H9 (cell line): ENCODE measurements at regions not wholly inside any gene's neighbourhood (a gene's known extent, or its start where the extent isn't known, plus 50 kb on each side); places are given as distances from the start of the nearest gene placed in this dataset.

ENCODE experiments used
- DNase-seq: peaks from one replicate; pipeline ENCODE4 v3.0.0-alpha.2; 2017
- H2AFZ ChIP-seq: one replicate; pipeline ENCODE4 v1.6.1; 2013; ENCODE audit warnings: mild to moderate bottlenecking, low read length, control low read depth, moderate library complexity
- H2AK5ac ChIP-seq: 2 replicates; pipeline ENCODE4 v1.6.1; 2013; ENCODE audit warnings: low read length, control low read depth, mixed read lengths; ENCODE audit not compliant: insufficient read length
- H2BK120ac ChIP-seq: one replicate; pipeline ENCODE4 v1.6.1; 2013; ENCODE audit warnings: low read depth, mild to moderate bottlenecking, low read length, control low read depth, inconsistent platforms; ENCODE audit not compliant: poor library complexity, severe bottlenecking
- H2BK12ac ChIP-seq: 2 replicates; pipeline ENCODE4 v1.6.1; 2013; ENCODE audit warnings: low read length, control low read depth, mixed read lengths, low read depth; ENCODE audit not compliant: insufficient read length
- H2BK15ac ChIP-seq: 2 replicates; pipeline ENCODE4 v1.6.1; 2013; ENCODE audit warnings: low read depth, low read length, control low read depth
- H2BK20ac ChIP-seq: one replicate; pipeline ENCODE4 v1.6.1; 2013; ENCODE audit warnings: low read depth, mild to moderate bottlenecking, low read length, control low read depth, inconsistent platforms; ENCODE audit not compliant: poor library complexity, severe bottlenecking
- H2BK5ac ChIP-seq: 2 replicates; pipeline ENCODE4 v1.6.1; 2013; ENCODE audit warnings: low read length, control low read depth, mixed read lengths; ENCODE audit not compliant: insufficient read length
- H3K14ac ChIP-seq: 2 replicates; pipeline ENCODE4 v1.6.1; 2013; ENCODE audit warnings: low read length, control low read depth; ENCODE audit not compliant: insufficient read depth
- H3K18ac ChIP-seq: 2 replicates; pipeline ENCODE4 v1.6.1; 2013; ENCODE audit warnings: low read depth, mild to moderate bottlenecking, mixed read lengths, low read length, control low read depth; ENCODE audit not compliant: insufficient read length
- H3K23ac ChIP-seq: 2 replicates; pipeline ENCODE4 v1.6.1; 2013; ENCODE audit warnings: low read length, control low read depth, mixed read lengths, low read depth; ENCODE audit not compliant: insufficient read length
- H3K23me2 ChIP-seq: 2 replicates; pipeline ENCODE4 v1.6.1; 2013; ENCODE audit warnings: low read depth, mild to moderate bottlenecking, mixed read lengths, low read length, control low read depth; ENCODE audit not compliant: insufficient read length, poor library complexity, severe bottlenecking
- H3K27ac ChIP-seq: 2 replicates; pipeline ENCODE4 v1.5.1; 2013; ENCODE audit warnings: low read length, control low read depth, mixed read lengths, low read depth; ENCODE audit not compliant: insufficient read length
- H3K27me3 ChIP-seq: 2 replicates; pipeline ENCODE4 v1.6.1; 2013; ENCODE audit warnings: low read length, control low read depth, inconsistent platforms; ENCODE audit not compliant: insufficient read depth
- H3K4ac ChIP-seq: 2 replicates; pipeline ENCODE4 v1.6.1; 2013; ENCODE audit warnings: low read depth, mild to moderate bottlenecking, control low read depth, inconsistent platforms, low read length, moderate library complexity
- H3K4me1 ChIP-seq: 2 replicates; pipeline ENCODE4 v1.6.1; 2013; ENCODE audit warnings: low read length, control low read depth, inconsistent platforms; ENCODE audit not compliant: insufficient read depth
- H3K4me2 ChIP-seq: 2 replicates; pipeline ENCODE4 v1.6.1; 2013; ENCODE audit warnings: low read length, control low read depth, mixed read lengths; ENCODE audit not compliant: insufficient read length, insufficient read depth
- H3K56ac ChIP-seq: 2 replicates; pipeline ENCODE4 v1.6.1; 2013; ENCODE audit warnings: low read depth, mild to moderate bottlenecking, mixed read lengths, low read length, control low read depth; ENCODE audit not compliant: insufficient read length
- H3K79me1 ChIP-seq: 2 replicates; pipeline ENCODE4 v1.6.1; 2013; ENCODE audit warnings: low read depth, mild to moderate bottlenecking, moderate library complexity, low read length, control low read depth, inconsistent platforms; ENCODE audit not compliant: insufficient read depth, poor library complexity, severe bottlenecking
- H3K79me2 ChIP-seq: 2 replicates; pipeline ENCODE4 v1.6.1; 2013; ENCODE audit warnings: low read length, control low read depth, inconsistent platforms; ENCODE audit not compliant: insufficient read depth
- H3K9ac ChIP-seq: 2 replicates; pipeline ENCODE4 v1.6.1; 2013; ENCODE audit warnings: low read length, control low read depth, mixed read lengths; ENCODE audit not compliant: insufficient read length; ENCODE audit errors: extremely low read depth
- H3K9me3 ChIP-seq: one replicate; pipeline ENCODE4 v1.6.1; 2013; ENCODE audit warnings: low read depth, low read length, inconsistent platforms; ENCODE audit not compliant: control insufficient read depth
- H3T11ph ChIP-seq: one replicate; pipeline ENCODE4 v1.6.1; 2013; ENCODE audit warnings: mild to moderate bottlenecking, low read length, control low read depth, inconsistent platforms
- H4K20me1 ChIP-seq: one replicate; pipeline ENCODE4 v1.6.1; 2013; ENCODE audit not compliant: control insufficient read depth, insufficient read length, insufficient read depth
- H4K5ac ChIP-seq: 2 replicates; pipeline ENCODE4 v1.6.1; 2013; ENCODE audit warnings: low read depth, mild to moderate bottlenecking, mixed read lengths, low read length, control low read depth; ENCODE audit not compliant: insufficient read length
- H4K8ac ChIP-seq: replicated peaks from 2 replicates; pipeline ENCODE4 v1.6.1; 2013; ENCODE audit warnings: low read length, control low read depth, mixed read lengths, low read depth; ENCODE audit not compliant: insufficient read length
- H4K91ac ChIP-seq: 2 replicates; pipeline ENCODE4 v1.6.1; 2013; ENCODE audit warnings: low read depth, mild to moderate bottlenecking, moderate library complexity, mixed read lengths, low read length, control low read depth; ENCODE audit not compliant: insufficient read length
- H3K27ac Mint-ChIP-seq, 3 experiments: 2 replicates in 2 of 3; 3 replicates in 1 of 3; pipeline ENCODE4 v1.8.0; 2020 to 2021; ENCODE audit warnings: mixed read lengths in 3 of 3, mild to moderate bottlenecking in 1 of 3, moderate library complexity in 1 of 3
- H3K27me3 Mint-ChIP-seq: 2 replicates; pipeline ENCODE4 v1.8.0; 2021; ENCODE audit warnings: low read depth, mild to moderate bottlenecking, moderate library complexity, mixed read lengths
- H3K36me3 Mint-ChIP-seq, 3 experiments: 2 replicates in 2 of 3; 3 replicates in 1 of 3; pipeline ENCODE4 v1.8.0; 2020 to 2021; ENCODE audit warnings: low read depth in 3 of 3, mixed read lengths in 3 of 3; ENCODE audit not compliant: insufficient read depth in 1 of 3
- H3K4me1 Mint-ChIP-seq, 2 experiments: 2 replicates each; pipeline ENCODE4 v1.8.0; 2020; ENCODE audit warnings: mixed read lengths in 2 of 2
- H3K4me3 Mint-ChIP-seq, 2 experiments: 2 replicates in 1 of 2; 3 replicates in 1 of 2; pipeline ENCODE4 v1.8.0; 2020 to 2021; ENCODE audit warnings: mild to moderate bottlenecking in 2 of 2, mixed read lengths in 2 of 2, moderate library complexity in 1 of 2
- H3K9me3 Mint-ChIP-seq, 2 experiments: 2 replicates in 1 of 2; 3 replicates in 1 of 2; pipeline ENCODE4 v1.8.0; 2020; ENCODE audit warnings: mild to moderate bottlenecking in 2 of 2, mixed read lengths in 2 of 2, moderate library complexity in 1 of 2
- WGBS: extraction: QIAGEN DNeasy Blood & Tissue Kit; methylation state at CpG from one replicate; pipeline ENCODE4 v1.1.7; 2013; ENCODE audit warnings: missing lambda C conversion rate, low lambda C conversion rate, mixed read lengths; ENCODE audit not compliant: insufficient read length; ENCODE audit errors: extremely low coverage; 5-methylcytosine and 5-hydroxymethylcytosine counted together
- TF ChIP-seq, protein P1 (sequence below): fragments of 200-600 bp; sonication (generic); conservative IDR thresholded peaks from 3 replicates; pipeline ENCODE4 v1.8.0; 2021; ENCODE audit warnings: antibody characterized with exemption, mild to moderate bottlenecking

DNA sequence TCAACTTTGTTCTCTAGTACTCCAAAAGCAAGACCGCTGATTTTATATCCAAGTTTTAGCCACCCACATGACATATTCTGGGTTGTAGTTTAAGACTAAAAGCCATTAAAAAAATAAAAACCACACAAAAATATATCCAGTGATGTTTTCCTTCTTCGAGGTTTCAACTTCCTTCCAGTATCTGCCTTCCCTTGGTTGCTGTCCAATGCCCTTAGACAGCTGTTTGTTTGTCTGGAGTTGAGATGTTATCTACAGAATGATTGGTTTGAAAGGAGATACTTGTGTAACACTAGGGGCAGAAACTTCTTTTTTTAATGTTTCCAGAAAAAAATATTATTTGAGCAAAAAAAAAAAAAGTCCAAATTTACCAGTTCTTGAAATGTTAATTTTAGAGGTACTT, 591.5 kb upstream of the PCDH9 start:
- Histone ChIP-seq H3K23me2 (no peaks in the 10 kb centered on the region), H2BK15ac (no peak overlapping the region), H3K27ac (no peak overlapping the region), H4K5ac (no peak overlapping the region), H3K4ac (no peak overlapping the region), H3K14ac (no peak overlapping the region), H3K18ac (no peak overlapping the region), H3K4me2 (no peak overlapping the region), H2BK12ac (no peak overlapping the region), H2BK20ac (no peak overlapping the region), H2BK120ac (no peak overlapping the region), H3K23ac (no peak overlapping the region), H3K4me1 (no peaks in the 10 kb centered on the region), H4K8ac (no peak overlapping the region), H3T11ph (no peak overlapping the region), H3K9me3 (no peaks in the 10 kb centered on the region), H4K20me1 (no peaks in the 10 kb centered on the region), H3K79me1 (no peaks in the 10 kb centered on the region), H2BK5ac (no peak overlapping the region), H2AK5ac (no peak overlapping the region), H3K79me2 (no peaks in the 10 kb centered on the region), H3K56ac (no peak overlapping the region), H3K27me3 (no peaks in the 10 kb centered on the region), H4K91ac (no peak overlapping the region), H2AFZ (no peak overlapping the region), H3K9ac (no peak overlapping the region)
- no peak for DNase-seq
- TF ChIP-seq, protein P1, sequence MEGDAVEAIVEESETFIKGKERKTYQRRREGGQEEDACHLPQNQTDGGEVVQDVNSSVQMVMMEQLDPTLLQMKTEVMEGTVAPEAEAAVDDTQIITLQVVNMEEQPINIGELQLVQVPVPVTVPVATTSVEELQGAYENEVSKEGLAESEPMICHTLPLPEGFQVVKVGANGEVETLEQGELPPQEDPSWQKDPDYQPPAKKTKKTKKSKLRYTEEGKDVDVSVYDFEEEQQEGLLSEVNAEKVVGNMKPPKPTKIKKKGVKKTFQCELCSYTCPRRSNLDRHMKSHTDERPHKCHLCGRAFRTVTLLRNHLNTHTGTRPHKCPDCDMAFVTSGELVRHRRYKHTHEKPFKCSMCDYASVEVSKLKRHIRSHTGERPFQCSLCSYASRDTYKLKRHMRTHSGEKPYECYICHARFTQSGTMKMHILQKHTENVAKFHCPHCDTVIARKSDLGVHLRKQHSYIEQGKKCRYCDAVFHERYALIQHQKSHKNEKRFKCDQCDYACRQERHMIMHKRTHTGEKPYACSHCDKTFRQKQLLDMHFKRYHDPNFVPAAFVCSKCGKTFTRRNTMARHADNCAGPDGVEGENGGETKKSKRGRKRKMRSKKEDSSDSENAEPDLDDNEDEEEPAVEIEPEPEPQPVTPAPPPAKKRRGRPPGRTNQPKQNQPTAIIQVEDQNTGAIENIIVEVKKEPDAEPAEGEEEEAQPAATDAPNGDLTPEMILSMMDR, result no peak
- no peaks in the 10 kb centered on the region for H3K4me1 Mint-ChIP-seq
- H3K36me3 Mint-ChIP-seq, result no peaks in the 10 kb centered on the region; a peak in 1 of 7 replicates
- no peaks in the 10 kb centered on the region for H3K27me3 Mint-ChIP-seq
- no peak overlapping the region for H3K27ac Mint-ChIP-seq
- H3K4me3 Mint-ChIP-seq, result no peak overlapping the region
- WGBS, result no CpG with 5 or more reads among the region's 2 CpGs
- H3K9me3 Mint-ChIP-seq, result no peaks in the 10 kb centered on the region; a peak in 1 of 5 replicates
